K562 (cell line): ENCODE measurements at regions not wholly inside any gene's neighbourhood (a gene's known extent, or its start where the extent isn't known, plus 50 kb on each side); places are given as distances from the start of the nearest gene placed in this dataset.

Experiments used
- CTCF ChIP-seq, 3 experiments: IDR thresholded peaks in 2 of 3; conservative IDR thresholded peaks in 1 of 3; 2 replicates each; pipeline ENCODE4 v1.5.1; 2011 to 2012; ENCODE audit warnings: low read length in 3 of 3, mild to moderate bottlenecking in 3 of 3, control low read depth in 2 of 3, improper control_type of control experiment in 1 of 3, inconsistent platforms in 1 of 3, low read depth in 1 of 3, mixed read lengths in 1 of 3, moderate library complexity in 1 of 3; ENCODE audit not compliant: insufficient read depth in 2 of 3
- HCFC1 ChIP-seq: IDR thresholded peaks from 2 replicates; pipeline ENCODE4 v1.6.1; 2012; ENCODE audit warnings: low read depth, low read length, improper control_type of control experiment
- NR2F6 ChIP-seq: fragments of 450-650 bp; formaldehyde crosslinking; IDR thresholded peaks from 2 replicates; pipeline ENCODE4 v1.4.0; 2020; ENCODE audit warnings: mild to moderate bottlenecking
- WHSC1 ChIP-seq: IDR thresholded peaks from one replicate; pipeline ENCODE4 v1.6.1; 2012; ENCODE audit warnings: low read length, control low read depth, inconsistent platforms

DNA sequence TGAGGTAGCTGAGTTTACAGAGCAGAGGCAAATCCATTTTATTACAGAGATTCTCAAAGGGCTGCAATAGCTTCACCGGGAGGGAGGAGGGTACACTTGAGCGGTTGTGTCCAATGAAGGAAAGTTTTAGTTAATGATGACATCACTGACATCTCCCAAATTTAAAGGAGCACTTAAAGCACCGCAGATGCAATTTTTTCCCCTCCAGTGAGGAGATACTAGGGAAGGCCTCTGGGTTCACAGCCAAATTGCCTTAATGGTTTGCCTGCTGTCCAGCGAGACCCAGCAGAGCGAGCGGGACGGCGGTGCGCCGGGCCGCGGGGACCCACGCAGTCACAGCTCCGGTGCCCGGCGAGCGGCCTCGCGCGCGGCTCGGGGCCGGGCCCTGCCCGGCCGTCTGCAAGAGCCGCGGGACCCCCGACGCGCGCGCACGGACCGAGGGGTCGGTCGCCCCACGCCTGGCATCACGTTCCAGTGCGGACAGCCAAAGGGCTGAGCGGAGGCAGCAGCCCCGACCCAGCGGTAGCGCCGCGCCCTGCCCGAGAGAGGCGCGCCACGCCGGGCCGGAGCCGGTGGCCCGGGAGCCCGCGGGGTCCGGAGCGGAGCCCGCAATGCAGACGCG is 160.5 kb upstream of the CHRNA7 start:
- TF ChIP-seq HCFC1: no peak
- no peak for TF ChIP-seq CTCF (IDR thresholded peaks at IDR 0.05 in 2 of 3, conservative IDR thresholded peaks at IDR 0.05 in 1 of 3; ENCODE audit: insufficient read depth in 2 of 3, low read depth in 1 of 3, low read length in 3 of 3)
- TF ChIP-seq NR2F6 (CRISPR knock-in tag): no peak
- no peak for TF ChIP-seq WHSC1
